GM23338 (cell line): ENCODE measurements at regions not wholly inside any gene's neighbourhood (a gene's known extent, or its start where the extent isn't known, plus 50 kb on each side); places are given as distances from the start of the nearest gene placed in this dataset.

ENCODE experiments used
- CTCF ChIP-seq, 2 experiments: fragments of 200-600 bp in 1 of 2; sonication (generic) in 1 of 2; conservative IDR thresholded peaks; 2 replicates each; pipeline versions ENCODE4 v1.5.1 to v1.6.1; 2016 to 2017; ENCODE audit warnings: antibody characterized with exemption in 2 of 2, low read depth in 2 of 2, mild to moderate bottlenecking in 2 of 2, moderate library complexity in 1 of 2
- EZH2 ChIP-seq: fragments of 200-600 bp; sonication (generic); IDR thresholded peaks from one replicate; pipeline ENCODE4 v1.8.0; 2017; ENCODE audit warnings: antibody characterized with exemption, mild to moderate bottlenecking, low read depth; ENCODE audit not compliant: unreplicated experiment
- REST ChIP-seq: IDR thresholded peaks from one replicate; pipeline ENCODE4 v1.6.1; 2018; ENCODE audit warnings: antibody characterized with exemption; ENCODE audit not compliant: unreplicated experiment

GRCh38 chr20:22808628-22809027 lies 224.3 kb upstream of the FOXA2 start:
- TF ChIP-seq CTCF (conservative IDR thresholded peaks at IDR 0.05; ENCODE audit: low read depth in 2 of 2) (no peak), REST (no peak), EZH2 (no peak)
